Heart right ventricle (tissue), 16 donors: ENCODE measurements at regions not wholly inside any gene's neighbourhood (a gene's known extent, or its start where the extent isn't known, plus 50 kb on each side); places are given as distances from the start of the nearest gene placed in this dataset.

Experiments used
- ATAC-seq, 8 donors: fragments of 200-7000 bp; cut with Tn5 transposase; one replicate each; pipeline ENCODE4 v1.9.1; 2020; ENCODE audit warnings: mild to moderate bottlenecking in 8 of 8, moderate library complexity in 8 of 8, moderate number of reproducible peaks in 1 of 8
- DNase-seq, 2 donors: peaks; one replicate each; pipeline ENCODE4 v3.0.0-alpha.2; 2020
- H3K27ac ChIP-seq, 10 donors: fragments of 200-600 bp; sonication (generic) in 2 of 10; one replicate each; pipeline versions ENCODE4 v1.5.0 to v1.8.0; 2020 to 2022; ENCODE audit warnings: mild to moderate bottlenecking in 3 of 10
- H3K27me3 ChIP-seq, 7 donors: fragments of 200-600 bp; one replicate each; pipeline ENCODE4 v1.8.0; 2021 to 2022; ENCODE audit warnings: mild to moderate bottlenecking in 2 of 7
- H3K36me3 ChIP-seq, 9 donors: fragments of 200-600 bp; sonication (generic) in 1 of 9; one replicate each; pipeline versions ENCODE4 v1.5.0 to v1.8.0; 2020 to 2022; ENCODE audit warnings: mild to moderate bottlenecking in 2 of 9
- H3K4me1 ChIP-seq, 9 donors: fragments of 200-600 bp; sonication (generic) in 1 of 9; one replicate each; pipeline versions ENCODE4 v1.5.0 to v1.8.0; 2020 to 2022; ENCODE audit warnings: mild to moderate bottlenecking in 4 of 9
- H3K4me3 ChIP-seq, 10 donors: fragments of 200-600 bp; sonication (generic) in 2 of 10; one replicate each; pipeline versions ENCODE4 v1.5.0 to v1.8.0; 2020 to 2022; ENCODE audit warnings: mild to moderate bottlenecking in 7 of 10, moderate library complexity in 2 of 10
- H3K9me3 ChIP-seq, 11 donors: fragments of 200-600 bp in 10 of 11; sonication (generic) in 2 of 11; one replicate each; pipeline versions ENCODE4 v1.5.0 to v1.8.0; 2013 to 2022; ENCODE audit warnings: mild to moderate bottlenecking in 2 of 11, control low read depth in 1 of 11, moderate library complexity in 1 of 11
- CTCF ChIP-seq, 9 donors: fragments of 200-600 bp; sonication (generic) in 2 of 9; IDR thresholded peaks; one replicate each; pipeline versions ENCODE4 v1.5.0 to v1.8.0; 2021 to 2022; ENCODE audit warnings: antibody characterized with exemption in 9 of 9, mild to moderate bottlenecking in 5 of 9, moderate library complexity in 1 of 9
- WGBS, 2 donors: extraction: QIAGEN DNeasy Blood & Tissue Kit; methylation state at CpG; one replicate each; pipeline ENCODE4 v1.1.7; 2013; ENCODE audit warnings: inconsistent platforms in 1 of 2; 5-methylcytosine and 5-hydroxymethylcytosine counted together
- intact Hi-C, 10 donors: fragments of 100-400 bp; cut with DNase I; formaldehyde crosslinking; loops; one replicate each; pipeline versions ENCODE4 v1.11.1 to v1.14.2; 2022
- donor health status: Arrhythmogenic right ventricular cardiomyopathy.
- donor health status: ischemic (EF 13 %, LVEDD 7.1; RV severe dilation, severe dysfunction).
- donor health status: healthy with polysubstance abuse.
- donor health status: DM: no; HTN: yes; CAD: no.
- donor health status: DM: no; HTN: no; CAD: no.
- donor health status: ischemic (EF 25% LVEDD 6.9; RV normal size, moderate dysfunction).
- donor health status: ischemic (EF 25% LVEDD 5.7; RV mildly dilated, moderate dysfunction).
- donor health status: healthy.
- donor health status: DM: yes; HTN: yes; CAD: no.
- donor health status: Ischemic cardiomyopathy.
- donor health status: ischemic (EF 35%, LVEDD 5.7; RV mildly dilated, moderate dysfunction).
- donor health status: nonischemic (EF 11% LVEDD 7.7; RV severe dilation, severe dysfunction).
- donor health status: DM: yes; HTN: yes; CAD: no.
- donor health status: PGD.
- donor health status: ischemic (EF 29% LVEDD 5.4; RV normal size, mild dysfunction).
- donor health status: nonischemic (EF 23%, LVEDD 6.1; RV moderate dilation, normal function).

DNA sequence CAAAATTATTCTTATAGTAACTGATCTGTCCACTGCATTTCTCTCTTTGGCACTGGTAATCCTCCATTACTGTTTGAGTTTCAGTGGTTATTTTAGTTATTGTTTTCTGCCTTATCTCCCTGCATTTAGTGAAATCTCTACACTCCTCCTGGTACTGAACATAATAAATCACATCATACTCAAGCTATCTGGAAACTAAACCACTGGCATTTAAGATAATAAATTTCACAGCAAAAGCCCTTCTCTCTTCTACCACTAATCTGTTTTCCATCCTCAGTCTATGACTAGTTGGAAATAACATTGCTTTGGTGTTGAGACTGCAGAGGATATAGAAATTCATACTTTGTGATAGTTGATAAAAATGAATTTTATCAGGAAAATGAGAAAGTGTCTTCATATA lies 399.3 kb upstream of the FSHR start:
- DNase-seq, result no peak
- ATAC-seq, result no peak
- Histone ChIP-seq H3K4me3 (no peak overlapping the region), H3K27me3 (no peaks in the 10 kb centered on the region), H3K27ac (no peak overlapping the region), H3K36me3 (no peaks in the 10 kb centered on the region), H3K9me3 (peaks cover 0 to 10% (median 0%) of the 10 kb centered on the region in 11 donors), H3K4me1 (no peaks in the 10 kb centered on the region)
- TF ChIP-seq CTCF (IDR thresholded peaks at IDR 0.05), result no peak
- intact Hi-C loops, result no loop called here

DNA sequence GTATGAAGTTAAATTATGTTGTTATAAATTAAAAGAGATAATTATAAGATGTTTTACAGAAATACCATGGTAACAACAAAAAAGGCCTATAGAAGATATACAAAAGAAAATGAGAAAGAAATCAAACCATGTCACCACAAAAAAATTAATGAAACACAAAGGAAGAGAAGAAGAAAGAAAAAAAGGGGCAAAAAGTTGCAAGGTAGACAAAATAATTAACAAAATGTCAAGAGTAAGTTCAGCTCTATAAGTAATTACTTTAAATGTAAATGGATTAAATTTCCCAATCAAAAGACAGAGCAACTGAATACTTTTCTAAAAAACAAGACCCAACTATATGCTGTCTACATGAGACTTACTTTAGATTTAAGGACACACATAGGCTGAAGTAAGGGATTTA lies 378.4 kb upstream of the FSHR start:
- no peak for TF ChIP-seq CTCF (IDR thresholded peaks at IDR 0.05)
- Histone ChIP-seq H3K36me3 (no peaks in the 10 kb centered on the region), H3K27me3 (no peaks in the 10 kb centered on the region), H3K27ac (no peak overlapping the region), H3K4me3 (no peak overlapping the region), H3K4me1 (no peaks in the 10 kb centered on the region), H3K9me3 (peaks cover 0 to 72% (median 13%) of the 10 kb centered on the region in 11 donors)
- ATAC-seq, result no peak
- intact Hi-C loops, result no loop called here
- DNase-seq, result no peak

- H3K4me1 ChIP-seq, result no peaks in the 10 kb centered on the region
- no peak overlapping the region for H3K4me3 ChIP-seq
- no peaks in the 10 kb centered on the region for H3K36me3 ChIP-seq
- H3K27me3 ChIP-seq, result no peaks in the 10 kb centered on the region
- H3K27ac ChIP-seq, result no peak overlapping the region
- no peak for ATAC-seq
- H3K9me3 ChIP-seq, result peaks cover 0 to 19% (median 0%) of the 10 kb centered on the region in 11 donors
- TF ChIP-seq CTCF (IDR thresholded peaks at IDR 0.05), result no peak
- WGBS, 2 donors, result 55 to 61% methylated on average over 2 of the region's 2 CpGs
- intact Hi-C loops, result no loop called here
- DNase-seq, result no peak
These were observed 361.9 kb upstream of the FSHR start for GRCh38 chr2:49515996-49516782.

GRCh38 chr2:49514201-49514600 lies 359.9 kb upstream of the FSHR start:
- no peak for TF ChIP-seq CTCF (IDR thresholded peaks at IDR 0.05)
- peaks cover 0 to 13% (median 0%) of the 10 kb centered on the region in 11 donors for H3K9me3 ChIP-seq

More at GRCh38 chr2:49514201-49514600, 359.9 kb upstream of the FSHR start:
- Histone ChIP-seq H3K27me3 (no peaks in the 10 kb centered on the region), H3K4me3 (no peak overlapping the region), H3K27ac (no peak overlapping the region), H3K4me1 (no peaks in the 10 kb centered on the region), H3K36me3 (no peaks in the 10 kb centered on the region)
- DNase-seq (no peak), ATAC-seq (no peak)
- intact Hi-C loops, result no loop called here
- WGBS, 2 donors, result 52 to 55% methylated on average over 1 of the region's 1 CpG
